EH (cell line): ENCODE measurements at regions not wholly inside any gene's neighbourhood (a gene's known extent, or its start where the extent isn't known, plus 50 kb on each side); places are given as distances from the start of the nearest gene placed in this dataset.
A peak's percentile ranks its signal among the peaks of the same experiment; 100 is the strongest.

Experiments
- DNase-seq: peaks from one replicate; pipeline ENCODE4 v3.0.0-alpha.2; 2015; ENCODE audit warnings: low read depth

- DNase-seq, result no peak
Observed at GRCh38 chr5:58066557-58066956, 393.3 kb downstream of the PLK2 start.

- no peak for DNase-seq
Observed at GRCh38 chr5:58066076-58066475, 393.8 kb downstream of the PLK2 start.

GRCh38 chr5:58064801-58065200, 395.1 kb downstream of the PLK2 start:
- DNase-seq, result peak; percentile 85

- peak; percentile 53 for DNase-seq
Observed at GRCh38 chr5:58060996-58061395, 398.9 kb downstream of the PLK2 start.

GRCh38 chr5:58057324-58057723, 402.6 kb downstream of the PLK2 start:
- no peak for DNase-seq

- DNase-seq, result peak; percentile 65
Observed at GRCh38 chr5:58056546-58056945, 403.3 kb downstream of the PLK2 start.

- no peak for DNase-seq
Observed at GRCh38 chr5:58054018-58054417, 405.9 kb downstream of the PLK2 start.

GRCh38 chr5:58048954-58049353, 410.9 kb downstream of the PLK2 start:
- DNase-seq, result no peak

GRCh38 chr5:58048185-58048925, 411.5 kb downstream of the PLK2 start:
- DNase-seq, result no peak

GRCh38 chr5:58046371-58046770, 413.5 kb downstream of the PLK2 start:
- no peak for DNase-seq

- no peak for DNase-seq
Observed at GRCh38 chr5:58044166-58044565, 415.7 kb downstream of the PLK2 start.

GRCh38 chr5:58043032-58043945, 416.6 kb downstream of the PLK2 start:
- DNase-seq, result peak; percentile 44

- no peak for DNase-seq
Observed at GRCh38 chr5:58041884-58042283, 418.0 kb downstream of the PLK2 start.

- DNase-seq, result no peak
Observed at GRCh38 chr5:58040846-58041245, 419.0 kb downstream of the PLK2 start.

GRCh38 chr5:58040044-58040443, 419.8 kb downstream of the PLK2 start:
- DNase-seq, result no peak

GRCh38 chr5:58037899-58038298, 422.0 kb downstream of the PLK2 start:
- no peak for DNase-seq

GRCh38 chr5:58025809-58026208, 434.1 kb downstream of the PLK2 start:
- DNase-seq, result no peak

GRCh38 chr5:58024151-58024550, 435.7 kb downstream of the PLK2 start:
- DNase-seq, result no peak

- no peak for DNase-seq
Observed at GRCh38 chr5:58022055-58022454, 437.8 kb downstream of the PLK2 start.

GRCh38 chr5:58021466-58021865, 438.4 kb downstream of the PLK2 start:
- DNase-seq, result no peak

- peak; percentile 28 for DNase-seq
Observed at GRCh38 chr5:58019614-58020013, 440.3 kb downstream of the PLK2 start.

GRCh38 chr5:58018016-58018415, 441.9 kb downstream of the PLK2 start:
- DNase-seq, result no peak

GRCh38 chr5:58016877-58017276, 443.0 kb downstream of the PLK2 start:
- DNase-seq, result no peak
